ENCODE measurements at regions not wholly inside any gene's neighbourhood (a gene's known extent, or its start where the extent isn't known, plus 50 kb on each side); places are given as distances from the start of the nearest gene placed in this dataset.

DNA sequence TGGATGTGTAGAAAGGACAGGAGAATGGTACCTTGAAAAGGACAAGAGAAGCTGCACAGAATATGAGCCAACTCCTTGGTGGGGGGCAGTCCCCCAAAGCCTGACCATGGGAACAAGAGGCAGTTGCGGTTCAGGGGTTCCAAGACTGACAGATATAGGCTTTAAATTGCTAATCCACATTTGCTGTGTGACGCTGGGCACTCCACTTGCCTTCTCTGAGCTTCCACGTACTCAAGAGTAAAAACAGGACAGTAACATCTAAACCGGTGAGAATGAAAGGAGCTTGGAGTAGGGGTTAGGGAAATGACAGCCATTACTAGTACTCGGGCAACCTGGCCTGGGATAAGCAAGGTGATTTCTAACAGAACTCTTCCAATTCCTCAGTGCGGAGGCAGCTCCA lies 57.9 kb upstream of the LRFN2 start:
- TF ChIP-seq, protein P1, sequence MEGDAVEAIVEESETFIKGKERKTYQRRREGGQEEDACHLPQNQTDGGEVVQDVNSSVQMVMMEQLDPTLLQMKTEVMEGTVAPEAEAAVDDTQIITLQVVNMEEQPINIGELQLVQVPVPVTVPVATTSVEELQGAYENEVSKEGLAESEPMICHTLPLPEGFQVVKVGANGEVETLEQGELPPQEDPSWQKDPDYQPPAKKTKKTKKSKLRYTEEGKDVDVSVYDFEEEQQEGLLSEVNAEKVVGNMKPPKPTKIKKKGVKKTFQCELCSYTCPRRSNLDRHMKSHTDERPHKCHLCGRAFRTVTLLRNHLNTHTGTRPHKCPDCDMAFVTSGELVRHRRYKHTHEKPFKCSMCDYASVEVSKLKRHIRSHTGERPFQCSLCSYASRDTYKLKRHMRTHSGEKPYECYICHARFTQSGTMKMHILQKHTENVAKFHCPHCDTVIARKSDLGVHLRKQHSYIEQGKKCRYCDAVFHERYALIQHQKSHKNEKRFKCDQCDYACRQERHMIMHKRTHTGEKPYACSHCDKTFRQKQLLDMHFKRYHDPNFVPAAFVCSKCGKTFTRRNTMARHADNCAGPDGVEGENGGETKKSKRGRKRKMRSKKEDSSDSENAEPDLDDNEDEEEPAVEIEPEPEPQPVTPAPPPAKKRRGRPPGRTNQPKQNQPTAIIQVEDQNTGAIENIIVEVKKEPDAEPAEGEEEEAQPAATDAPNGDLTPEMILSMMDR (IDR thresholded peaks at IDR 0.05; ENCODE audit: low read length), result no peak
- TF ChIP-seq EZH2phosphoT487 (IDR thresholded peaks at IDR 0.05; ENCODE audit: low read length), result no peak
- TF ChIP-seq EZH2 (optimal IDR thresholded peaks at IDR 0.05; ENCODE audit: low read depth, low read length), result no peak

Measured in MM.1S (cell line).